ENCODE measurements at regions not wholly inside any gene's neighbourhood (a gene's known extent, or its start where the extent isn't known, plus 50 kb on each side); places are given as distances from the start of the nearest gene placed in this dataset.

GRCh38 chr1:213425376-213426030, 374.5 kb downstream of the RPS6KC1 start:
- CTCF ChIA-PET = interaction anchor here (1.1 kb wide), 1 partner anchor 52 kb away, joined by 3 read pairs; no protein-coding TSS in a partner anchor

More at GRCh38 chr1:213425376-213426030, 374.5 kb downstream of the RPS6KC1 start:
- no peak overlapping the region for H3K9ac ChIP-seq
- H4K20me1 ChIP-seq (ENCODE audit: insufficient read depth) = no peaks in the 10 kb centered on the region
- POLR2A ChIA-PET = no interaction called here
- no peaks in the 10 kb centered on the region; the same call in 1 of the 2 replicates for H3K9me3 ChIP-seq
- no peak overlapping the region for H3K27ac ChIP-seq (ENCODE audit: low read depth in 2 of 2, low read length in 1 of 2)
- no peak overlapping the region for H2AFZ ChIP-seq (ENCODE audit: low read depth)
- H3K4me2 ChIP-seq = no peak overlapping the region
- DNase-seq = no peak
- H3K9me2 ChIP-seq = no peaks in the 10 kb centered on the region
- H3K36me3 ChIP-seq (replicated peaks in 1 of 2; ENCODE audit: control insufficient read depth in 1 of 2, insufficient read depth in 2 of 2, low read length in 1 of 2) = no peaks in the 10 kb centered on the region
- H3K4me3 ChIP-seq (ENCODE audit: low read depth in 2 of 2, low read length in 1 of 2) = no peak overlapping the region
- H3K27me3 ChIP-seq (ENCODE audit: insufficient read depth) = no peaks in the 10 kb centered on the region
- no peaks in the 10 kb centered on the region for H3F3A ChIP-seq (replicated peaks; ENCODE audit: insufficient read depth)
- peaks cover 0 to 11% of the 10 kb centered on the region in 2 experiments; a peak in 2 of 4 replicates for H3K4me1 ChIP-seq (ENCODE audit: control insufficient read depth in 1 of 2, insufficient read depth in 2 of 2, low read depth in 1 of 2, low read length in 1 of 2)
- TF ChIP-seq, protein P1, sequence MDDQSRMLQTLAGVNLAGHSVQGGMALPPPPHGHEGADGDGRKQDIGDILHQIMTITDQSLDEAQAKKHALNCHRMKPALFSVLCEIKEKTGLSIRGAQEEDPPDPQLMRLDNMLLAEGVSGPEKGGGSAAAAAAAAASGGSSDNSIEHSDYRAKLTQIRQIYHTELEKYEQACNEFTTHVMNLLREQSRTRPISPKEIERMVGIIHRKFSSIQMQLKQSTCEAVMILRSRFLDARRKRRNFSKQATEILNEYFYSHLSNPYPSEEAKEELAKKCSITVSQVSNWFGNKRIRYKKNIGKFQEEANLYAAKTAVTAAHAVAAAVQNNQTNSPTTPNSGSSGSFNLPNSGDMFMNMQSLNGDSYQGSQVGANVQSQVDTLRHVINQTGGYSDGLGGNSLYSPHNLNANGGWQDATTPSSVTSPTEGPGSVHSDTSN (IDR thresholded peaks at IDR 0.05) = no peak
- TF ChIP-seq ZBTB33 (IDR thresholded peaks at IDR 0.05; ENCODE audit: borderline replicate concordance, low read depth) = no peak
- TF ChIP-seq SIN3A (IDR thresholded peaks at IDR 0.05; ENCODE audit: borderline replicate concordance, low read depth, low read length) = no peak
- TF ChIP-seq FOXJ3 (CRISPR knock-in tag; IDR thresholded peaks at IDR 0.05) = no peak
- TF ChIP-seq, protein P2, sequence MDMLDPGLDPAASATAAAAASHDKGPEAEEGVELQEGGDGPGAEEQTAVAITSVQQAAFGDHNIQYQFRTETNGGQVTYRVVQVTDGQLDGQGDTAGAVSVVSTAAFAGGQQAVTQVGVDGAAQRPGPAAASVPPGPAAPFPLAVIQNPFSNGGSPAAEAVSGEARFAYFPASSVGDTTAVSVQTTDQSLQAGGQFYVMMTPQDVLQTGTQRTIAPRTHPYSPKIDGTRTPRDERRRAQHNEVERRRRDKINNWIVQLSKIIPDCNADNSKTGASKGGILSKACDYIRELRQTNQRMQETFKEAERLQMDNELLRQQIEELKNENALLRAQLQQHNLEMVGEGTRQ (IDR thresholded peaks at IDR 0.05; ENCODE audit: borderline replicate concordance, low read depth, low read length) = no peak
- no peak for TF ChIP-seq RCOR1 (IDR thresholded peaks at IDR 0.05; ENCODE audit: low read length)
- TF ChIP-seq YY1 (IDR thresholded peaks at IDR 0.05; ENCODE audit: low read depth) = no peak
- TF ChIP-seq FOSL2 (IDR thresholded peaks at IDR 0.05; ENCODE audit: borderline replicate concordance, low read depth) = no peak
- TF ChIP-seq TAF1 (IDR thresholded peaks at IDR 0.05; ENCODE audit: borderline replicate concordance, low read depth, low read length) = no peak
- TF ChIP-seq CHD2 (IDR thresholded peaks at IDR 0.05; ENCODE audit: low read length, partially characterized antibody) = no peak
- TF ChIP-seq, protein P3, sequence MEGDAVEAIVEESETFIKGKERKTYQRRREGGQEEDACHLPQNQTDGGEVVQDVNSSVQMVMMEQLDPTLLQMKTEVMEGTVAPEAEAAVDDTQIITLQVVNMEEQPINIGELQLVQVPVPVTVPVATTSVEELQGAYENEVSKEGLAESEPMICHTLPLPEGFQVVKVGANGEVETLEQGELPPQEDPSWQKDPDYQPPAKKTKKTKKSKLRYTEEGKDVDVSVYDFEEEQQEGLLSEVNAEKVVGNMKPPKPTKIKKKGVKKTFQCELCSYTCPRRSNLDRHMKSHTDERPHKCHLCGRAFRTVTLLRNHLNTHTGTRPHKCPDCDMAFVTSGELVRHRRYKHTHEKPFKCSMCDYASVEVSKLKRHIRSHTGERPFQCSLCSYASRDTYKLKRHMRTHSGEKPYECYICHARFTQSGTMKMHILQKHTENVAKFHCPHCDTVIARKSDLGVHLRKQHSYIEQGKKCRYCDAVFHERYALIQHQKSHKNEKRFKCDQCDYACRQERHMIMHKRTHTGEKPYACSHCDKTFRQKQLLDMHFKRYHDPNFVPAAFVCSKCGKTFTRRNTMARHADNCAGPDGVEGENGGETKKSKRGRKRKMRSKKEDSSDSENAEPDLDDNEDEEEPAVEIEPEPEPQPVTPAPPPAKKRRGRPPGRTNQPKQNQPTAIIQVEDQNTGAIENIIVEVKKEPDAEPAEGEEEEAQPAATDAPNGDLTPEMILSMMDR (IDR thresholded peaks at IDR 0.05) = no peak
- TF ChIP-seq, protein P4, sequence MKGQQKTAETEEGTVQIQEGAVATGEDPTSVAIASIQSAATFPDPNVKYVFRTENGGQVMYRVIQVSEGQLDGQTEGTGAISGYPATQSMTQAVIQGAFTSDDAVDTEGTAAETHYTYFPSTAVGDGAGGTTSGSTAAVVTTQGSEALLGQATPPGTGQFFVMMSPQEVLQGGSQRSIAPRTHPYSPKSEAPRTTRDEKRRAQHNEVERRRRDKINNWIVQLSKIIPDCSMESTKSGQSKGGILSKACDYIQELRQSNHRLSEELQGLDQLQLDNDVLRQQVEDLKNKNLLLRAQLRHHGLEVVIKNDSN (IDR thresholded peaks at IDR 0.05; ENCODE audit: borderline replicate concordance, low read depth) = no peak
- TF ChIP-seq TEAD4 (IDR thresholded peaks at IDR 0.05; ENCODE audit: borderline replicate concordance, insufficient read depth) = no peak
- TF ChIP-seq, protein P5, sequence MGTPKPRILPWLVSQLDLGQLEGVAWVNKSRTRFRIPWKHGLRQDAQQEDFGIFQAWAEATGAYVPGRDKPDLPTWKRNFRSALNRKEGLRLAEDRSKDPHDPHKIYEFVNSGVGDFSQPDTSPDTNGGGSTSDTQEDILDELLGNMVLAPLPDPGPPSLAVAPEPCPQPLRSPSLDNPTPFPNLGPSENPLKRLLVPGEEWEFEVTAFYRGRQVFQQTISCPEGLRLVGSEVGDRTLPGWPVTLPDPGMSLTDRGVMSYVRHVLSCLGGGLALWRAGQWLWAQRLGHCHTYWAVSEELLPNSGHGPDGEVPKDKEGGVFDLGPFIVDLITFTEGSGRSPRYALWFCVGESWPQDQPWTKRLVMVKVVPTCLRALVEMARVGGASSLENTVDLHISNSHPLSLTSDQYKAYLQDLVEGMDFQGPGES (IDR thresholded peaks at IDR 0.05; ENCODE audit: low read depth, low read length) = no peak
- TF ChIP-seq POLR2AphosphoS5 (IDR thresholded peaks at IDR 0.05; ENCODE audit: low read depth, low read length) = no peak
- TF ChIP-seq EP300 (IDR thresholded peaks at IDR 0.05; ENCODE audit: borderline replicate concordance in 1 of 2, low read depth in 1 of 2, low read length in 1 of 2) = no peak
- no peak for TF ChIP-seq NFIC (IDR thresholded peaks at IDR 0.05; ENCODE audit: borderline replicate concordance)
- TF ChIP-seq RAD21 (IDR thresholded peaks at IDR 0.05; ENCODE audit: low read length) = no peak
- no peak for TF ChIP-seq MXI1 (IDR thresholded peaks at IDR 0.05; ENCODE audit: low read depth, low read length)
- WGBS (ENCODE audit: low lambda C conversion rate) = 49% methylated on average over 20 of the region's 20 CpGs
- no peaks in the 10 kb centered on the region for H3K79me2 ChIP-seq (ENCODE audit: insufficient read depth)

All from SK-N-SH (cell line).